ENCODE measurements at regions not wholly inside any gene's neighbourhood (a gene's known extent, or its start where the extent isn't known, plus 50 kb on each side); places are given as distances from the start of the nearest gene placed in this dataset.

GRCh38 chr2:136332436-136333095 is 214.6 kb upstream of the CXCR4 start:
- TF ChIP-seq CTCF (tag by site-specific recombination; IDR thresholded peaks at IDR 0.05) (no peak), ZNF138 (tag by site-specific recombination; IDR thresholded peaks at IDR 0.05; ENCODE audit: borderline replicate concordance) (no peak)
